Peyer's patch (tissue), 4 donors: ENCODE measurements at regions not wholly inside any gene's neighbourhood (a gene's known extent, or its start where the extent isn't known, plus 50 kb on each side); places are given as distances from the start of the nearest gene placed in this dataset.
"Not testable (repeated sequence)": the region's sequence is repeated elsewhere in the genome, so short reads cannot be mapped to it uniquely, and the experiment has no call there.

Experiments
- POLR2A ChIP-seq, 2 donors: fragments of 450-650 bp; IDR thresholded peaks; one replicate each; pipeline ENCODE4 v1.5.1; 2017; ENCODE audit warnings: antibody characterized with exemption in 2 of 2, mild to moderate bottlenecking in 2 of 2, moderate library complexity in 2 of 2
- TF ChIP-seq, protein P1 (sequence below), 6 experiments: fragments of 450-650 bp in 4 of 6; fragments of 200-600 bp in 2 of 6; sonication (generic) in 1 of 6; IDR thresholded peaks; one replicate each; pipeline ENCODE4 v1.5.1; 2017 to 2019; ENCODE audit warnings: antibody characterized with exemption in 6 of 6, mild to moderate bottlenecking in 3 of 6, moderate library complexity in 1 of 6

- TF ChIP-seq, protein P1, sequence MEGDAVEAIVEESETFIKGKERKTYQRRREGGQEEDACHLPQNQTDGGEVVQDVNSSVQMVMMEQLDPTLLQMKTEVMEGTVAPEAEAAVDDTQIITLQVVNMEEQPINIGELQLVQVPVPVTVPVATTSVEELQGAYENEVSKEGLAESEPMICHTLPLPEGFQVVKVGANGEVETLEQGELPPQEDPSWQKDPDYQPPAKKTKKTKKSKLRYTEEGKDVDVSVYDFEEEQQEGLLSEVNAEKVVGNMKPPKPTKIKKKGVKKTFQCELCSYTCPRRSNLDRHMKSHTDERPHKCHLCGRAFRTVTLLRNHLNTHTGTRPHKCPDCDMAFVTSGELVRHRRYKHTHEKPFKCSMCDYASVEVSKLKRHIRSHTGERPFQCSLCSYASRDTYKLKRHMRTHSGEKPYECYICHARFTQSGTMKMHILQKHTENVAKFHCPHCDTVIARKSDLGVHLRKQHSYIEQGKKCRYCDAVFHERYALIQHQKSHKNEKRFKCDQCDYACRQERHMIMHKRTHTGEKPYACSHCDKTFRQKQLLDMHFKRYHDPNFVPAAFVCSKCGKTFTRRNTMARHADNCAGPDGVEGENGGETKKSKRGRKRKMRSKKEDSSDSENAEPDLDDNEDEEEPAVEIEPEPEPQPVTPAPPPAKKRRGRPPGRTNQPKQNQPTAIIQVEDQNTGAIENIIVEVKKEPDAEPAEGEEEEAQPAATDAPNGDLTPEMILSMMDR (IDR thresholded peaks at IDR 0.05), result not testable (repeated sequence)
- TF ChIP-seq POLR2A (IDR thresholded peaks at IDR 0.05), result not testable (repeated sequence)
These were observed 317.4 kb upstream of the PLGLB1 start for GRCh38 chr2:87338998-87339397.
